SK-N-SH (cell line): ENCODE measurements at regions not wholly inside any gene's neighbourhood (a gene's known extent, or its start where the extent isn't known, plus 50 kb on each side); places are given as distances from the start of the nearest gene placed in this dataset.

ENCODE experiments used
- CTCF ChIP-seq: fragments of 200-600 bp; sonication (generic); IDR thresholded peaks from 2 replicates; pipeline ENCODE4 v1.6.1; 2017; ENCODE audit warnings: antibody characterized with exemption, mild to moderate bottlenecking, moderate library complexity
- EP300 ChIP-seq, 2 experiments: IDR thresholded peaks; 2 replicates each; pipeline versions ENCODE4 v1.4.0 to v1.6.1; 2012; ENCODE audit warnings: borderline replicate concordance in 1 of 2, low read depth in 1 of 2, low read length in 1 of 2
- FOXJ3 ChIP-seq: sonication (generic); formaldehyde crosslinking; IDR thresholded peaks from 2 replicates; pipeline ENCODE4 v1.5.1; 2020; ENCODE audit warnings: mild to moderate bottlenecking, missing genetic modification reagents
- FOXM1 ChIP-seq: IDR thresholded peaks from 2 replicates; pipeline ENCODE4 v1.4.0; 2012; ENCODE audit warnings: low read depth, mild to moderate bottlenecking
- GATA2 ChIP-seq: sonication (generic); formaldehyde crosslinking; IDR thresholded peaks from 2 replicates; pipeline ENCODE4 v1.5.0; 2020; ENCODE audit warnings: mild to moderate bottlenecking, missing genetic modification reagents
- JUND ChIP-seq: IDR thresholded peaks from 2 replicates; pipeline ENCODE4 v1.4.0; 2012
- MXI1 ChIP-seq: IDR thresholded peaks from 2 replicates; pipeline ENCODE4 v1.6.1; 2012; ENCODE audit warnings: mild to moderate bottlenecking, low read depth, low read length, improper control_type of control experiment
- POLR2AphosphoS5 ChIP-seq: IDR thresholded peaks from 2 replicates; pipeline ENCODE4 v1.6.1; 2012; ENCODE audit warnings: low read depth, low read length
- RFX5 ChIP-seq: IDR thresholded peaks from 2 replicates; pipeline ENCODE4 v1.6.1; 2012; ENCODE audit warnings: mild to moderate bottlenecking, improper control_type of control experiment, low read length
- SIN3A ChIP-seq: IDR thresholded peaks from 2 replicates; pipeline ENCODE4 v1.6.1; 2012; ENCODE audit warnings: low read depth, mild to moderate bottlenecking, low read length, moderate library complexity, borderline replicate concordance
- TCF12 ChIP-seq: IDR thresholded peaks from 2 replicates; pipeline ENCODE4 v1.4.0; 2012
- TEAD4 ChIP-seq: IDR thresholded peaks from 2 replicates; pipeline ENCODE4 v1.4.0; 2012; ENCODE audit warnings: mild to moderate bottlenecking, borderline replicate concordance; ENCODE audit not compliant: insufficient read depth
- ZBTB33 ChIP-seq: IDR thresholded peaks from 2 replicates; pipeline ENCODE4 v1.4.0; 2012; ENCODE audit warnings: low read depth, borderline replicate concordance
- TF ChIP-seq, protein P1 (sequence below): IDR thresholded peaks from 2 replicates; pipeline ENCODE4 v1.6.1; 2012; ENCODE audit warnings: mild to moderate bottlenecking, low read depth, low read length, moderate library complexity

GRCh38 chr2:121094845-121095244 is 190.2 kb downstream of the TFCP2L1 start:
- TF ChIP-seq JUND (no peak), FOXJ3 (no peak), EP300 (IDR thresholded peaks at IDR 0.05; ENCODE audit: borderline replicate concordance in 1 of 2, low read depth in 1 of 2, low read length in 1 of 2) (no peak), MXI1 (no peak), FOXM1 (no peak), CTCF (no peak), TCF12 (no peak), SIN3A (no peak), RFX5 (no peak), ZBTB33 (no peak), GATA2 (CRISPR knock-in tag) (no peak), TEAD4 (no peak), POLR2AphosphoS5 (no peak)
- TF ChIP-seq, protein P1, sequence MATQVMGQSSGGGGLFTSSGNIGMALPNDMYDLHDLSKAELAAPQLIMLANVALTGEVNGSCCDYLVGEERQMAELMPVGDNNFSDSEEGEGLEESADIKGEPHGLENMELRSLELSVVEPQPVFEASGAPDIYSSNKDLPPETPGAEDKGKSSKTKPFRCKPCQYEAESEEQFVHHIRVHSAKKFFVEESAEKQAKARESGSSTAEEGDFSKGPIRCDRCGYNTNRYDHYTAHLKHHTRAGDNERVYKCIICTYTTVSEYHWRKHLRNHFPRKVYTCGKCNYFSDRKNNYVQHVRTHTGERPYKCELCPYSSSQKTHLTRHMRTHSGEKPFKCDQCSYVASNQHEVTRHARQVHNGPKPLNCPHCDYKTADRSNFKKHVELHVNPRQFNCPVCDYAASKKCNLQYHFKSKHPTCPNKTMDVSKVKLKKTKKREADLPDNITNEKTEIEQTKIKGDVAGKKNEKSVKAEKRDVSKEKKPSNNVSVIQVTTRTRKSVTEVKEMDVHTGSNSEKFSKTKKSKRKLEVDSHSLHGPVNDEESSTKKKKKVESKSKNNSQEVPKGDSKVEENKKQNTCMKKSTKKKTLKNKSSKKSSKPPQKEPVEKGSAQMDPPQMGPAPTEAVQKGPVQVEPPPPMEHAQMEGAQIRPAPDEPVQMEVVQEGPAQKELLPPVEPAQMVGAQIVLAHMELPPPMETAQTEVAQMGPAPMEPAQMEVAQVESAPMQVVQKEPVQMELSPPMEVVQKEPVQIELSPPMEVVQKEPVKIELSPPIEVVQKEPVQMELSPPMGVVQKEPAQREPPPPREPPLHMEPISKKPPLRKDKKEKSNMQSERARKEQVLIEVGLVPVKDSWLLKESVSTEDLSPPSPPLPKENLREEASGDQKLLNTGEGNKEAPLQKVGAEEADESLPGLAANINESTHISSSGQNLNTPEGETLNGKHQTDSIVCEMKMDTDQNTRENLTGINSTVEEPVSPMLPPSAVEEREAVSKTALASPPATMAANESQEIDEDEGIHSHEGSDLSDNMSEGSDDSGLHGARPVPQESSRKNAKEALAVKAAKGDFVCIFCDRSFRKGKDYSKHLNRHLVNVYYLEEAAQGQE: no peak
